Esophagus mucosa (tissue), 1 donor: ENCODE measurements at regions not wholly inside any gene's neighbourhood (a gene's known extent, or its start where the extent isn't known, plus 50 kb on each side); places are given as distances from the start of the nearest gene placed in this dataset.
"Not testable (repeated sequence)": the region's sequence is repeated elsewhere in the genome, so short reads cannot be mapped to it uniquely, and the experiment has no call there.

Experiments
- ATAC-seq: fragments of 200-7000 bp; cut with Tn5 transposase; one replicate; pipeline ENCODE4 v1.9.1; 2020
- donor health status: DM: yes; HTN: yes; CAD: no.

DNA sequence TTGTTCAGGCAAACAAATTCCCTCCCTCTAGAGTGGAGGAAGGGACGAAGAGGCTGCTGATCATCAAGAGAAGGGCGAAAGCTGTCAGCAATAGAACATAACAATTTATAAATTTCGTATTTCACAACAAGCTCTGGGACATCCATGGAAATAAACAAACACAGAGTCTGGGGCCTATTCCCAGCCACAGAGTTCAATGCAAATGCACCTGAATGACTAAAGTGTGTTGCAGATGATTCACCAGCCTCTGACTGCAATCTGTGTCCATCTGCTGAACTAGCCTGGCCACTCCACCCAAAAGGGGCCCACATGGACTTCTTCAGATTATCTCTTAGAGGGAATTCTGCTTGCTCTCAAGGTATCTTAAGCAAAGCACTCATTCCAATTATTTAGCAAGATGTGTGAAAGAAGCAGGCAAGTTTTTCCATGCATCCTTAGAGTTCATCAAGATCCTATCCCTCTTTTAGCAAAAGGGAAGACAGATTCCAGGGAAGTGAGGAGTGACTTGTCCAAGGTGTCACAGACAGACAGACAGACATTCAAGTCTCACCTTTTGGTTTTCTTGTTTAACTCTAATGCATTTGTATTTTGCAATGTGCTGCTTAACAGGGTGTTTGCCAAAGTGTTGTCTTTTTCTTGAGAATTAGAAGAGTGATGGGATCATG, 307.8 kb upstream of the PAPPA start:
- ATAC-seq, result peak; percentile 38

- ATAC-seq, result no peak
Observed at GRCh38 chr9:115847216-115847615, 306.4 kb upstream of the PAPPA start.

DNA sequence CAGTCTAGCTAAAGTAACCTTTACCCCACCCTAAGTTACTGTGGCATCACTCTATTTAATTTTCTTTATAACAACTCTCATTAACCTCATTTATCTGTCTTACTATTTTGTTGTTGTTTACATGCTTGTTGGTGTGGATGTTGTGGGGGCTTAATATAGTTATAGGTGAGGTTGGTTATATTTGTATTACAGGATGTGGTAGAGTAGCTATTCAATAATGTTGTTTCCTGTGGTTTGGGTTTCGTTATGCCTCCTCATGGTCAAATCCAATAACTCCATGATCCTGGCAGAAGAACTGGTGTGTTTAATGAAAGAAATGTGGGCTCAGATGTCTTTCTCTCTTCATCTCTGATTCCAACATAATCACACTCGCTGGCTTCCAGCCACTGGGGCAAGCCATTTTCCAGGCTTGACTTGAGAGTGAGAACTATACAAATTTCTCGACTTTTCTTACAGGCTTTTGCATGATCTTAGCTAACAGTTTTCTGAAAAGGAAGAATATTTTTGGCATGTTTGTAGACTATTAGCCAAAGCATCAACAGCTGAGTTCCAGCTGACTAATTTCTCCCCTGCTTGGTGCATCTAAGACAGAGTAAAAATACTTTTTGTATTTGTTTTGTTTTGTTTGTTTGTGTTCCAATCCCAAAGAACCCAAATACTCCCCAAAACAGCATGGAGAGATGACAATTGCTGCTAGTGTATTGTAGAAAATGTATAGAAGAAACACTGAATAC, 303.7 kb upstream of the PAPPA start:
- no peak for ATAC-seq

- ATAC-seq, result no peak
Observed at GRCh38 chr9:115850548-115851304, 302.9 kb upstream of the PAPPA start.

DNA sequence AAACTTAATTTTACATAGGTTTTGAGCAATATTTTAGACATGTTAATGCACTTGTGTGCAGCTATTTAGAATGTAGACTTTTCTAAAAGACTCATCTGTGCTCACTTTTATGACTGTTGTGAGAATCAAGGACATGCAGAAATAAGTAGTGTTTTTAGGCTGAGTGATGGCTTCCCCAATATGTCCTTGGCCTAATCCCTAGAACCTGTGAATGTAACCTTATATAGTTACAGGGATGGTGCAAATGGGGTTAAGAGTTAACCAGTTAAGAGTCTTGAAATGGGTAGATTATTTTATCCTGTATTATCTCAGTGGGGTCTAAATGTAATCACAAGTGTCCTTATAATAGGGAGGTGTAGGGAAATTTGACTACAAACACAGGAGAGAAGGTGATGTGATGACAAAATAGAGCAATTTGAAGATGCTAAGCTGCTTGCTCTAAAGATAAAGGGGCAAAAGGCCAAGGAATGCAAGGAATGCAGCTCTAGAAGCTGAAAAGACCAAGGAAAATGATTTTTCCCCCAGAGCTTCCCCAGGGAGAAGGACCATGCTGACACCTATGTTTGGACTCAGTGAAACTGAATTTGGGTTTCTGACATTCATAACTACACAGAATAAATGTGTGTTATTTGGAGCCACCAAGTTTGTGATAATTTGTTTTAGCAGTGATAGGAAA, 298.0 kb upstream of the PAPPA start:
- no peak for ATAC-seq

- not testable (repeated sequence) for ATAC-seq
Observed at GRCh38 chr9:115858421-115858820, 295.2 kb upstream of the PAPPA start.

DNA sequence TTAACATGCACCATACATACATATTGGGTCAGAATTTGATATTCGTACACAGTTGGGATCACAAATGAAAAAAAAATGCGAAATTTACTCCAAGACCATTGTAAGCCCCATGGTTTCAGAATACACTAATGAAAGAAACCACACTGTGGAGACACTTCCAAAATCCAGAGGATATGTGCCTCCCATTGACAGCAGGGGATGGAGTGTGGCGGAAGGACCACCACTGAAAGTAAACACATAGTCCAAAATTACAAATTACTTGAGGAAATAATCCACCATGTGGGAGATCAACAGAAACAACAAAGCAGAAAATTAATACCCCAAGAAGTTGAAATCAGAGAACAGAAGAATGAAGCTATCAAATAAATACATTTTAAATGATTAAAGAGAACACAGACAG, 291.6 kb upstream of the PAPPA start:
- ATAC-seq, result no peak

GRCh38 chr9:115864581-115864980, 289.0 kb upstream of the PAPPA start:
- ATAC-seq, result no peak

DNA sequence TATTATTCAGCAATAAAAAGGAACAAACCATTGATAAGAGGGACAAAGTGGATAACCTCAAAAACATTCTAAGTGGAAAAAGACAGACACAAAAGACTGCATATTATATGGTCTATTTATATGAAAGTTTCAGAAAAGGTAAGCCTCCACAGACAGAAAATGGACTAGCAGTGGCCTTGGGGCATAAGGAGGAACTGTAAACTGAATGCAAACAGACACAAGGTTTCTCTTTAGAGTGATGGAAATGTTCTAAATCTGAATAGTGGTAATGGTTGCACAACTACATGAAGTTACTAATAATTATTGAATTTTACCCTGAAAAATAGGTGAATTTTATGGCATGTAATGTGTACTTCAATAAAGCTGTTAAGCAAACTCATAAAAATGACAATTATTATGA, 286.3 kb upstream of the PAPPA start:
- no peak for ATAC-seq

GRCh38 chr9:115877852-115878438, 275.6 kb upstream of the PAPPA start:
- ATAC-seq, result peak; percentile 46

DNA sequence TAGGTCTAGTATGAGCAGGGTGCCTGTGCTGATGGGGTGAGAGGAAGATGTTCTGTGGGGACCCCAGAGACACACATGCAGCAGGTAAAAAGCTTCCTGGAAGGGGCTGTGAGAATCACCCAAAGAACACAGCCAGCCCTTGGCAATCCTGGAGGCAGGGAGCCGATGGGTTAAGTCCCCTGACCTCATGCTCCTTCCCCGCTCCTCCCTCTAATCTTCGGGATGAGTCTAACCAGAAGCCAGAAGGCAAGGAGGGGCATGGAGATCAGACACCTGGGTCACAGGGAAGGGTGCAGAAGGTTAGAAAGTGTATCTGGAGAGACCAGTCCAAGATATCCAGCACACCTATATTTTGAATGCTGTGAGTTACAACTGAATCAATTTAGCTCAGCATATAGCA, 274.1 kb upstream of the PAPPA start:
- ATAC-seq, result peak; percentile 44

GRCh38 chr9:115880221-115880885, 273.2 kb upstream of the PAPPA start:
- ATAC-seq, result peak; percentile 76

GRCh38 chr9:115882911-115883310, 270.7 kb upstream of the PAPPA start:
- ATAC-seq, result no peak

DNA sequence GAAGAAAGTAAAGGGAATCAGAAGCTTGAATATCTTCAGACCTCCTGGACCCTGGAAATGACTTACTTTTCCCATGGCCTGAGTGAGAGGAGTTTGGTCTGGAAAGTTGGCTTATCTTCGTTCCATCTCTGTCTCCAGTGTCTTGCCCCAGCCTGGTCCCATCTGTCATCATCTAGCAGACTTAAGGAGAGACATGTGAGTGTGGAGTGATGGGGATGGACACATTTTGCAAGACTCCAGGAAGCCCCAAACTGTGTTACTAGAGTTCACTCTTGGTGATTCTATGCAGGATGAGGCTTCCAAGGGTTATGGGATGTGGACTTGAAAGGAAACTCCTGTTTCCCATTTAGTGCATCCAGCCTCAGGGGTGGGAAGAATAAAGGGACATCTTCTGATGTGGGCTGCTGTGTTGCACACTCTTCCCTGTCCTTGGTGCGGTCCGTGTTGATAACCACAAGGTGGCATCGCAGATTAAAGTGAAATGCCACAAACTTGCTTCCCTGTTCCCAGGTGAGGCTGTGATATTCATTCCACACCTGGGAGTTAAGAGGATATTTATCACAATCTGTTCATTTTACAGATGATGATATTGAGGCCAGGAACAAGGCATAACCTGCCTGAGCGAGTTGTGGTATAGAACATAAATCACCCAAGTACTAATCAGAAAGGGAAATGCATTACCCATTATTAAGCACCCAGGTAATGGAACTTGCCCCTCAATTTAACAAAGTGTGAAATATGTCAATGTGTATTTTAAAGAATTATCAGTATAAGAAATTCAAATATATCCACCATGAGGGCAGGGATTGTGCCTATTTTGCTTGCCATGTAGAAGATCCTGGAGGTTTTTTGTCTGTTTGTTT, 269.9 kb upstream of the PAPPA start:
- peak; percentile 66 for ATAC-seq

DNA sequence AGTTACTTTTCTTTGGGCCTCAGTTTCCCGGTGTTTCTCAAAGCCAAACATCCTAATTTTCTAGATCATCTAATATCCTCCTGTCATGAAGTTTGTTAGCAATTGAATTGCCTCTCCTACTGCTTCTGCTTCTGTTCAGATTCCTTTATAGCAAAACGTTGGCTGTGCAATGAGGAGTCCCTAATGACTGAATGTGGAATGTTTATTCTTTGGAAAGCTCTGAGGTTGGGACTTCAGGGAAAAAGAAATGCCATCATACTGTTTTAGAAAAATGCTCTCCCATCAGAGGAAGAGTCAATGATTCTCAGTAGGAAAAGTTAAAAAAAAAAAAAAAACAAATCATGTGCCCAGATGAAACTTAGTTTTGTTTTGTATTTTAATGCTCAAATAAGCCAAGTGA, 268.7 kb upstream of the PAPPA start:
- no peak for ATAC-seq

DNA sequence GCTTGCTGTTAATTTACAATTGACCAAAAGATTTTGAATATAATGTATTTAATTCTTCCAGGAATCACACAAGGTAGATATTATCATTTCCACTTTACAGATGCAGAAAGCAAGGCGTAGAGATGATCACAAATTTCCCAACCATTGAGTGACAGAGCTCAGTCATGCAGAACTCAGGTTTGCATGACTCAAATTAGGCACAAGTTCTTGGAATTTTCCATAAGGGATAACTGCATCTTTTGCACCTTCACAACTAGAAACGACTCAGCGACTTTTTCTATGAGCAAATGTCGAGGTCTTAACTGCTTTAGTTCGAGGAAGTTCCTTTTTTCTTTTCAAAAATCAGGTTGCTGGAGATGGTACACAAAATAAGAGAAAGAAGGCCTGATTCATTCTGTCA, 265.5 kb upstream of the PAPPA start:
- no peak for ATAC-seq

DNA sequence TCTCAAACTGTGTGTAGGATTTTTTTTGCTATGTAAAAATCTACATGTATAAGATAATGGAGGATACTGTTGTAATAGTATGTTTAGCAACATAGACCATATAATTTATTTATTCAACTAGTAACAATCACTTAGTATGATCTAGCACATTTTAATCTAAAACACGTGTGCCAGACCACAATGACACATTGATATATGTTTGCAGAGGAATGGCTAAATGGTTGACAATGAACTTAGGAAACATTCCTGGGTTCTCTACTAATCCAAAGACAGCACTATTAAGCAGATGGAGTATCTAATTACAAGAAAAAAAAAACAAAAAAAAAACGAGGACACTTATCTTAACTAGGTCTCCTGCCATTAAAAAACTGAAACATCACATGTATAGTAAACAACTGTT, 261.7 kb upstream of the PAPPA start:
- ATAC-seq, result no peak

- not testable (repeated sequence) for ATAC-seq
Observed at GRCh38 chr9:115898478-115898877, 255.1 kb upstream of the PAPPA start.

GRCh38 chr9:115900698-115901097, 252.9 kb upstream of the PAPPA start:
- no peak for ATAC-seq

DNA sequence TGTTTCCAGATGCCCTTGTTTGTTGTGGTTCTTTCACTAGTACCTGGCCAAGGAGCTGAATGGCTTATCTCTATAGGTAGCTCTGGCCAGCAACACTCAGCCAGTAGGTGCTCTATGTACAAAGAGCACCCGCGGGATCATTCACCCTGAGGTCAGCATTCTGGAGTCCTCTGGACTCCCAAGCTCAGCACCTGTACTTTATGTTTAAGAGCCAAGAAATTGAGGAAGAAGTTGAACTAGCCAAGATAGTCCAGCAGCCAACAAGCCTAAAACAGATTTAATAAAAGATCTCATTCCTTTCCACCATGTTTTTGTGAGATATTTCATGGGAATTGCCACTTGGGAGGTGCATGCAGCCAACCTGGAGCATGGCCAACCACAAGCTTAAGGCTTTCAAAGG, 242.6 kb upstream of the PAPPA start:
- no peak for ATAC-seq

- ATAC-seq, result no peak
Observed at GRCh38 chr9:115912086-115912485, 241.5 kb upstream of the PAPPA start.
